HEK293 (cell line): ENCODE measurements at regions not wholly inside any gene's neighbourhood (a gene's known extent, or its start where the extent isn't known, plus 50 kb on each side); places are given as distances from the start of the nearest gene placed in this dataset.
A peak's percentile ranks its signal among the peaks of the same experiment; 100 is the strongest.

Experiments used
- FEZF1 ChIP-seq: fragments of 450-650 bp; formaldehyde crosslinking; IDR thresholded peaks from 2 replicates; pipeline ENCODE4 v1.5.1; 2016; ENCODE audit warnings: missing biosample characterization, missing genetic modification characterization
- GLI4 ChIP-seq: fragments of 450-650 bp; formaldehyde crosslinking; IDR thresholded peaks from 2 replicates; pipeline ENCODE4 v1.5.1; 2016; ENCODE audit warnings: missing biosample characterization, missing genetic modification characterization
- HOXA7 ChIP-seq: sonication (generic); formaldehyde crosslinking; IDR thresholded peaks from 2 replicates; pipeline ENCODE4 v1.8.1; 2022; ENCODE audit warnings: missing genetic modification reagents, borderline replicate concordance
- IKZF3 ChIP-seq: fragments of 450-650 bp; IDR thresholded peaks from 2 replicates; pipeline ENCODE4 v1.5.0; 2018; ENCODE audit warnings: missing biosample characterization, mild to moderate bottlenecking, missing genetic modification characterization, moderate library complexity
- KLF7 ChIP-seq: fragments of 450-650 bp; formaldehyde crosslinking; IDR thresholded peaks from 2 replicates; pipeline ENCODE4 v1.5.1; 2016; ENCODE audit warnings: missing biosample characterization, missing genetic modification characterization, borderline replicate concordance
- YY1 ChIP-seq: fragments of 450-650 bp; formaldehyde crosslinking; IDR thresholded peaks from 2 replicates; pipeline ENCODE4 v1.5.1; 2018; ENCODE audit warnings: missing biosample characterization, missing genetic modification characterization
- ZFP3 ChIP-seq: fragments of 450-650 bp; formaldehyde crosslinking; IDR thresholded peaks from 2 replicates; pipeline ENCODE4 v1.5.1; 2016; ENCODE audit warnings: low read depth, missing biosample characterization, missing genetic modification characterization
- ZNF140 ChIP-seq: fragments of 450-650 bp; formaldehyde crosslinking; IDR thresholded peaks from 2 replicates; pipeline ENCODE4 v1.5.1; 2016; ENCODE audit warnings: missing biosample characterization, missing genetic modification characterization
- ZNF48 ChIP-seq: fragments of 450-650 bp; formaldehyde crosslinking; IDR thresholded peaks from 2 replicates; pipeline ENCODE4 v1.5.1; 2016; ENCODE audit warnings: missing biosample characterization, missing genetic modification characterization
- ZNF510 ChIP-seq: fragments of 450-650 bp; formaldehyde crosslinking; IDR thresholded peaks from 2 replicates; pipeline ENCODE4 v1.5.1; 2018; ENCODE audit warnings: mild to moderate bottlenecking, missing genetic modification characterization, missing biosample characterization; ENCODE audit not compliant: insufficient replicate concordance
- ZNF548 ChIP-seq: fragments of 450-650 bp; formaldehyde crosslinking; IDR thresholded peaks from 2 replicates; pipeline ENCODE4 v1.5.1; 2016; ENCODE audit warnings: missing biosample characterization, missing genetic modification characterization
- ZNF654 ChIP-seq: fragments of 450-650 bp; formaldehyde crosslinking; IDR thresholded peaks from 2 replicates; pipeline ENCODE4 v1.5.1; 2016; ENCODE audit warnings: low read depth, missing biosample characterization, missing genetic modification characterization
- ZNF660 ChIP-seq: fragments of 450-650 bp; IDR thresholded peaks from 2 replicates; pipeline ENCODE4 v1.5.1; 2018; ENCODE audit warnings: missing biosample characterization, mild to moderate bottlenecking, missing genetic modification characterization
- ZNF664 ChIP-seq: fragments of 450-650 bp; formaldehyde crosslinking; IDR thresholded peaks from 2 replicates; pipeline ENCODE4 v1.5.1; 2016; ENCODE audit warnings: missing biosample characterization, missing genetic modification characterization
- ZNF677 ChIP-seq: fragments of 450-650 bp; IDR thresholded peaks from 2 replicates; pipeline ENCODE4 v1.5.0; 2018; ENCODE audit warnings: missing biosample characterization, mild to moderate bottlenecking, missing genetic modification characterization, moderate library complexity
- TF ChIP-seq, protein P1 (sequence below): fragments of 450-650 bp; formaldehyde crosslinking; IDR thresholded peaks from 2 replicates; pipeline ENCODE4 v1.5.1; 2016; ENCODE audit warnings: missing biosample characterization, missing genetic modification characterization
- TF ChIP-seq, protein P2 (sequence below): fragments of 450-650 bp; formaldehyde crosslinking; IDR thresholded peaks from 2 replicates; pipeline ENCODE4 v1.5.1; 2016; ENCODE audit warnings: missing biosample characterization, missing genetic modification characterization, borderline replicate concordance
- TF ChIP-seq, protein P3 (sequence below): fragments of 450-650 bp; formaldehyde crosslinking; IDR thresholded peaks from 2 replicates; pipeline ENCODE4 v1.5.1; 2016; ENCODE audit warnings: missing biosample characterization, missing genetic modification characterization
- TF ChIP-seq, protein P4 (sequence below): fragments of 450-650 bp; formaldehyde crosslinking; IDR thresholded peaks from 2 replicates; pipeline ENCODE4 v1.5.1; 2016; ENCODE audit warnings: missing biosample characterization, missing genetic modification characterization
- TF ChIP-seq, protein P5 (sequence below): fragments of 450-650 bp; formaldehyde crosslinking; IDR thresholded peaks from 2 replicates; pipeline ENCODE4 v1.5.1; 2016; ENCODE audit warnings: missing biosample characterization, missing genetic modification characterization
- TF ChIP-seq, protein P6 (sequence below): fragments of 450-650 bp; formaldehyde crosslinking; IDR thresholded peaks from 2 replicates; pipeline ENCODE4 v1.5.1; 2016; ENCODE audit warnings: missing biosample characterization, missing genetic modification characterization, low read depth
- TF ChIP-seq, protein P7 (sequence below): fragments of 450-650 bp; formaldehyde crosslinking; IDR thresholded peaks from 2 replicates; pipeline ENCODE4 v1.5.1; 2016; ENCODE audit warnings: missing biosample characterization, missing genetic modification characterization

DNA sequence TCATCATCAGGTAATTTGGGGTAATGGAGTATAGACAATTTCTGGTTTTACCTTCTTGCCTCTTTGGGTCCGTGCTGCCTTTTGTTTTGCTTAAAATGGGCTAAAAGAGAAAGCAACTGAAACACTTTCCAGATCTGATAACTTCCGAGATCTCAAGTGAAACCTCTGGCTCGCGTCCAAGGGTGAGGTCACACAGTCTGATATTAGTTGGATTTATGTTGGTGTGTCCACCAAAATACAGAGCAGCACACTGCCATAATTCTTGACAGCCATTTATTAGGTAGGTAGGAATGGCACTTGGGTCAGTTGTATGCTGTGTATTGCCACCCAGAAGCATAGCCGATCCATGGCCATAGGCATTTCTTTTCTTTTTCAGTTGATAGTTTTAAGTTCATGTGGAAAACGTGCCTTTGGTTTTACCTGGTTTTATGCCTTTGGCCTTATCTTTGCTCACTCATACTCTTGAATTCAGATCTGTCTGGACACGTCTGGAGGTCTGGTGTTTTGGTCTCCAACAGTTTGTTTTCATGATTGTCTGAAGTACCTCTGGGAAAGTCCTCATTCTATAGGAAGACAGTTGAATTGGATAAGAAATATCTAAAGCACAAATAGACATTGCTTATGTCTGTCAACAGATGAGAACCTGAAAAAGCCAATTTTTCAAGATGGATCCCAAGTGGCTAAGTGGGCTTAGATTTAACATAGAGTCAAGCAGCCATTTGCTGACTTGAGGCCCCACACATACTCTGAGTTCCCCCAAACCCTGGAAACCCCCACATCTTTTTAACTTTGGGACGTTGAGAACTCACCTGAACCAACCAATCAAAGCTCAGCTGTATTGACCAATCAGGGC lies 320.8 kb downstream of the SOX4 start (continued):
- TF ChIP-seq, protein P1, sequence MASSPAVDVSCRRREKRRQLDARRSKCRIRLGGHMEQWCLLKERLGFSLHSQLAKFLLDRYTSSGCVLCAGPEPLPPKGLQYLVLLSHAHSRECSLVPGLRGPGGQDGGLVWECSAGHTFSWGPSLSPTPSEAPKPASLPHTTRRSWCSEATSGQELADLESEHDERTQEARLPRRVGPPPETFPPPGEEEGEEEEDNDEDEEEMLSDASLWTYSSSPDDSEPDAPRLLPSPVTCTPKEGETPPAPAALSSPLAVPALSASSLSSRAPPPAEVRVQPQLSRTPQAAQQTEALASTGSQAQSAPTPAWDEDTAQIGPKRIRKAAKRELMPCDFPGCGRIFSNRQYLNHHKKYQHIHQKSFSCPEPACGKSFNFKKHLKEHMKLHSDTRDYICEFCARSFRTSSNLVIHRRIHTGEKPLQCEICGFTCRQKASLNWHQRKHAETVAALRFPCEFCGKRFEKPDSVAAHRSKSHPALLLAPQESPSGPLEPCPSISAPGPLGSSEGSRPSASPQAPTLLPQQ (tag by site-specific recombination), result peak; percentile 56; the same call in 1 of the 2 replicates
- TF ChIP-seq GLI4, result no peak
- no peak for TF ChIP-seq ZNF548 (tag by site-specific recombination)
- TF ChIP-seq, protein P2, sequence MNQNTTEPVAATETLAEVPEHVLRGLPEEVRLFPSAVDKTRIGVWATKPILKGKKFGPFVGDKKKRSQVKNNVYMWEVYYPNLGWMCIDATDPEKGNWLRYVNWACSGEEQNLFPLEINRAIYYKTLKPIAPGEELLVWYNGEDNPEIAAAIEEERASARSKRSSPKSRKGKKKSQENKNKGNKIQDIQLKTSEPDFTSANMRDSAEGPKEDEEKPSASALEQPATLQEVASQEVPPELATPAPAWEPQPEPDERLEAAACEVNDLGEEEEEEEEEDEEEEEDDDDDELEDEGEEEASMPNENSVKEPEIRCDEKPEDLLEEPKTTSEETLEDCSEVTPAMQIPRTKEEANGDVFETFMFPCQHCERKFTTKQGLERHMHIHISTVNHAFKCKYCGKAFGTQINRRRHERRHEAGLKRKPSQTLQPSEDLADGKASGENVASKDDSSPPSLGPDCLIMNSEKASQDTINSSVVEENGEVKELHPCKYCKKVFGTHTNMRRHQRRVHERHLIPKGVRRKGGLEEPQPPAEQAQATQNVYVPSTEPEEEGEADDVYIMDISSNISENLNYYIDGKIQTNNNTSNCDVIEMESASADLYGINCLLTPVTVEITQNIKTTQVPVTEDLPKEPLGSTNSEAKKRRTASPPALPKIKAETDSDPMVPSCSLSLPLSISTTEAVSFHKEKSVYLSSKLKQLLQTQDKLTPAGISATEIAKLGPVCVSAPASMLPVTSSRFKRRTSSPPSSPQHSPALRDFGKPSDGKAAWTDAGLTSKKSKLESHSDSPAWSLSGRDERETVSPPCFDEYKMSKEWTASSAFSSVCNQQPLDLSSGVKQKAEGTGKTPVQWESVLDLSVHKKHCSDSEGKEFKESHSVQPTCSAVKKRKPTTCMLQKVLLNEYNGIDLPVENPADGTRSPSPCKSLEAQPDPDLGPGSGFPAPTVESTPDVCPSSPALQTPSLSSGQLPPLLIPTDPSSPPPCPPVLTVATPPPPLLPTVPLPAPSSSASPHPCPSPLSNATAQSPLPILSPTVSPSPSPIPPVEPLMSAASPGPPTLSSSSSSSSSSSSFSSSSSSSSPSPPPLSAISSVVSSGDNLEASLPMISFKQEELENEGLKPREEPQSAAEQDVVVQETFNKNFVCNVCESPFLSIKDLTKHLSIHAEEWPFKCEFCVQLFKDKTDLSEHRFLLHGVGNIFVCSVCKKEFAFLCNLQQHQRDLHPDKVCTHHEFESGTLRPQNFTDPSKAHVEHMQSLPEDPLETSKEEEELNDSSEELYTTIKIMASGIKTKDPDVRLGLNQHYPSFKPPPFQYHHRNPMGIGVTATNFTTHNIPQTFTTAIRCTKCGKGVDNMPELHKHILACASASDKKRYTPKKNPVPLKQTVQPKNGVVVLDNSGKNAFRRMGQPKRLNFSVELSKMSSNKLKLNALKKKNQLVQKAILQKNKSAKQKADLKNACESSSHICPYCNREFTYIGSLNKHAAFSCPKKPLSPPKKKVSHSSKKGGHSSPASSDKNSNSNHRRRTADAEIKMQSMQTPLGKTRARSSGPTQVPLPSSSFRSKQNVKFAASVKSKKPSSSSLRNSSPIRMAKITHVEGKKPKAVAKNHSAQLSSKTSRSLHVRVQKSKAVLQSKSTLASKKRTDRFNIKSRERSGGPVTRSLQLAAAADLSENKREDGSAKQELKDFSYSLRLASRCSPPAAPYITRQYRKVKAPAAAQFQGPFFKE, result no peak
- TF ChIP-seq ZNF677 (tag by site-specific recombination), result no peak
- no peak for TF ChIP-seq ZNF140 (tag by site-specific recombination)
- no peak for TF ChIP-seq YY1 (tag by site-specific recombination)
- no peak for TF ChIP-seq ZNF664
- no peak for TF ChIP-seq KLF7 (tag by site-specific recombination)
- TF ChIP-seq HOXA7 (CRISPR knock-in tag), result no peak
- TF ChIP-seq, protein P3, sequence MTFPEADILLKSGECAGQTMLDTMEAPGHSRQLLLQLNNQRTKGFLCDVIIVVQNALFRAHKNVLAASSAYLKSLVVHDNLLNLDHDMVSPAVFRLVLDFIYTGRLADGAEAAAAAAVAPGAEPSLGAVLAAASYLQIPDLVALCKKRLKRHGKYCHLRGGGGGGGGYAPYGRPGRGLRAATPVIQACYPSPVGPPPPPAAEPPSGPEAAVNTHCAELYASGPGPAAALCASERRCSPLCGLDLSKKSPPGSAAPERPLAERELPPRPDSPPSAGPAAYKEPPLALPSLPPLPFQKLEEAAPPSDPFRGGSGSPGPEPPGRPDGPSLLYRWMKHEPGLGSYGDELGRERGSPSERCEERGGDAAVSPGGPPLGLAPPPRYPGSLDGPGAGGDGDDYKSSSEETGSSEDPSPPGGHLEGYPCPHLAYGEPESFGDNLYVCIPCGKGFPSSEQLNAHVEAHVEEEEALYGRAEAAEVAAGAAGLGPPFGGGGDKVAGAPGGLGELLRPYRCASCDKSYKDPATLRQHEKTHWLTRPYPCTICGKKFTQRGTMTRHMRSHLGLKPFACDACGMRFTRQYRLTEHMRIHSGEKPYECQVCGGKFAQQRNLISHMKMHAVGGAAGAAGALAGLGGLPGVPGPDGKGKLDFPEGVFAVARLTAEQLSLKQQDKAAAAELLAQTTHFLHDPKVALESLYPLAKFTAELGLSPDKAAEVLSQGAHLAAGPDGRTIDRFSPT, result peak; percentile 51; the same call in 1 of the 2 replicates
- no peak for TF ChIP-seq ZNF654 (tag by site-specific recombination)
- no peak for TF ChIP-seq ZNF510 (tag by site-specific recombination)
- no peak for TF ChIP-seq ZFP3 (tag by site-specific recombination)
- TF ChIP-seq FEZF1 (tag by site-specific recombination), result peak; percentile 71; the same call in 1 of the 2 replicates
- TF ChIP-seq, protein P4, sequence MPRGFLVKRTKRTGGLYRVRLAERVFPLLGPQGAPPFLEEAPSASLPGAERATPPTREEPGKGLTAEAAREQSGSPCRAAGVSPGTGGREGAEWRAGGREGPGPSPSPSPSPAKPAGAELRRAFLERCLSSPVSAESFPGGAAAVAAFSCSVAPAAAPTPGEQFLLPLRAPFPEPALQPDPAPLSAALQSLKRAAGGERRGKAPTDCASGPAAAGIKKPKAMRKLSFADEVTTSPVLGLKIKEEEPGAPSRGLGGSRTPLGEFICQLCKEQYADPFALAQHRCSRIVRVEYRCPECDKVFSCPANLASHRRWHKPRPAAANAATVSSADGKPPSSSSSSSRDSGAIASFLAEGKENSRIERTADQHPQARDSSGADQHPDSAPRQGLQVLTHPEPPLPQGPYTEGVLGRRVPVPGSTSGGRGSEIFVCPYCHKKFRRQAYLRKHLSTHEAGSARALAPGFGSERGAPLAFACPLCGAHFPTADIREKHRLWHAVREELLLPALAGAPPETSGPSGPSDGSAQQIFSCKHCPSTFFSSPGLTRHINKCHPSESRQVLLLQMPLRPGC (tag by site-specific recombination), result no peak
- no peak for TF ChIP-seq ZNF48 (tag by site-specific recombination)
- TF ChIP-seq, protein P5, sequence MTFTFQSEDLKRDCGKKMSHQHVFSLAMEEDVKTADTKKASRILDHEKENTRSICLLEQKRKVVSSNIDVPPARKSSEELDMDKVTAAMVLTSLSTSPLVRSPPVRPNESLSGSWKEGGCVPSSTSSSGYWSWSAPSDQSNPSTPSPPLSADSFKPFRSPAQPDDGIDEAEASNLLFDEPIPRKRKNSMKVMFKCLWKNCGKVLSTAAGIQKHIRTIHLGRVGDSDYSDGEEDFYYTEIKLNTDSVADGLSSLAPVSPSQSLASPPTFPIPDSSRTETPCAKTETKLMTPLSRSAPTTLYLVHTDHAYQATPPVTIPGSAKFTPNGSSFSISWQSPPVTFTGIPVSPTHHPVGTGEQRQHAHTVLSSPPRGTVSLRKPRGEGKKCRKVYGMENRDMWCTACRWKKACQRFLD (tag by site-specific recombination), result no peak
- TF ChIP-seq IKZF3 (tag by site-specific recombination), result no peak
- TF ChIP-seq, protein P6, sequence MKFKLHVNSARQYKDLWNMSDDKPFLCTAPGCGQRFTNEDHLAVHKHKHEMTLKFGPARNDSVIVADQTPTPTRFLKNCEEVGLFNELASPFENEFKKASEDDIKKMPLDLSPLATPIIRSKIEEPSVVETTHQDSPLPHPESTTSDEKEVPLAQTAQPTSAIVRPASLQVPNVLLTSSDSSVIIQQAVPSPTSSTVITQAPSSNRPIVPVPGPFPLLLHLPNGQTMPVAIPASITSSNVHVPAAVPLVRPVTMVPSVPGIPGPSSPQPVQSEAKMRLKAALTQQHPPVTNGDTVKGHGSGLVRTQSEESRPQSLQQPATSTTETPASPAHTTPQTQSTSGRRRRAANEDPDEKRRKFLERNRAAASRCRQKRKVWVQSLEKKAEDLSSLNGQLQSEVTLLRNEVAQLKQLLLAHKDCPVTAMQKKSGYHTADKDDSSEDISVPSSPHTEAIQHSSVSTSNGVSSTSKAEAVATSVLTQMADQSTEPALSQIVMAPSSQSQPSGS (tag by site-specific recombination), result no peak
- TF ChIP-seq ZNF660, result no peak
- TF ChIP-seq, protein P7, sequence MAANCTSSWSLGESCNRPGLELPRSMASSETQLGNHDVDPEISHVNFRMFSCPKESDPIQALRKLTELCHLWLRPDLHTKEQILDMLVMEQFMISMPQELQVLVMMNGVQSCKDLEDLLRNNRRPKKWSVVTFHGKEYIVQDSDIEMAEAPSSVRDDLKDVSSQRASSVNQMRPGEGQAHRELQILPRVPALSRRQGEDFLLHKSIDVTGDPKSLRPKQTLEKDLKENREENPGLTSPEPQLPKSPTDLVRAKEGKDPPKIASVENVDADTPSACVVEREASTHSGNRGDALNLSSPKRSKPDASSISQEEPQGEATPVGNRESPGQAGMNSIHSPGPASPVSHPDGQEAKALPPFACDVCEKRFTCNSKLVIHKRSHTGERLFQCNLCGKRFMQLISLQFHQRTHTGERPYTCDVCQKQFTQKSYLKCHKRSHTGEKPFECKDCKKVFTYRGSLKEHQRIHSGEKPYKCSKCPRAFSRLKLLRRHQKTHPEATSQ, result no peak
